ENCODE measurements at regions not wholly inside any gene's neighbourhood (a gene's known extent, or its start where the extent isn't known, plus 50 kb on each side); places are given as distances from the start of the nearest gene placed in this dataset.

GRCh38 chr9:1723522-1724015 is 291.6 kb upstream of the SMARCA2 start:
- no peak for ATAC-seq (ENCODE audit: low FRiP score in 2 of 2)
- H3K4me3 ChIP-seq: no peak overlapping the region
- no peaks in the 10 kb centered on the region for H3K36me3 ChIP-seq
- DNase-seq: no peak
- no peaks in the 10 kb centered on the region for H3K9me3 ChIP-seq
- no peaks in the 10 kb centered on the region for H3K4me1 ChIP-seq
- H3K27ac ChIP-seq: no peak overlapping the region
- 83 to 90% methylated on average over 3 of the region's 3 CpGs for WGBS, 2 donors
- H3K27me3 ChIP-seq: no peaks in the 10 kb centered on the region
- TF ChIP-seq POLR2AphosphoS5 (IDR thresholded peaks at IDR 0.05) (no peak), POLR2A (IDR thresholded peaks at IDR 0.05) (no peak), EP300 (IDR thresholded peaks at IDR 0.05) (no peak)
- TF ChIP-seq, protein P1, sequence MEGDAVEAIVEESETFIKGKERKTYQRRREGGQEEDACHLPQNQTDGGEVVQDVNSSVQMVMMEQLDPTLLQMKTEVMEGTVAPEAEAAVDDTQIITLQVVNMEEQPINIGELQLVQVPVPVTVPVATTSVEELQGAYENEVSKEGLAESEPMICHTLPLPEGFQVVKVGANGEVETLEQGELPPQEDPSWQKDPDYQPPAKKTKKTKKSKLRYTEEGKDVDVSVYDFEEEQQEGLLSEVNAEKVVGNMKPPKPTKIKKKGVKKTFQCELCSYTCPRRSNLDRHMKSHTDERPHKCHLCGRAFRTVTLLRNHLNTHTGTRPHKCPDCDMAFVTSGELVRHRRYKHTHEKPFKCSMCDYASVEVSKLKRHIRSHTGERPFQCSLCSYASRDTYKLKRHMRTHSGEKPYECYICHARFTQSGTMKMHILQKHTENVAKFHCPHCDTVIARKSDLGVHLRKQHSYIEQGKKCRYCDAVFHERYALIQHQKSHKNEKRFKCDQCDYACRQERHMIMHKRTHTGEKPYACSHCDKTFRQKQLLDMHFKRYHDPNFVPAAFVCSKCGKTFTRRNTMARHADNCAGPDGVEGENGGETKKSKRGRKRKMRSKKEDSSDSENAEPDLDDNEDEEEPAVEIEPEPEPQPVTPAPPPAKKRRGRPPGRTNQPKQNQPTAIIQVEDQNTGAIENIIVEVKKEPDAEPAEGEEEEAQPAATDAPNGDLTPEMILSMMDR (IDR thresholded peaks at IDR 0.05): no peak

DNA sequence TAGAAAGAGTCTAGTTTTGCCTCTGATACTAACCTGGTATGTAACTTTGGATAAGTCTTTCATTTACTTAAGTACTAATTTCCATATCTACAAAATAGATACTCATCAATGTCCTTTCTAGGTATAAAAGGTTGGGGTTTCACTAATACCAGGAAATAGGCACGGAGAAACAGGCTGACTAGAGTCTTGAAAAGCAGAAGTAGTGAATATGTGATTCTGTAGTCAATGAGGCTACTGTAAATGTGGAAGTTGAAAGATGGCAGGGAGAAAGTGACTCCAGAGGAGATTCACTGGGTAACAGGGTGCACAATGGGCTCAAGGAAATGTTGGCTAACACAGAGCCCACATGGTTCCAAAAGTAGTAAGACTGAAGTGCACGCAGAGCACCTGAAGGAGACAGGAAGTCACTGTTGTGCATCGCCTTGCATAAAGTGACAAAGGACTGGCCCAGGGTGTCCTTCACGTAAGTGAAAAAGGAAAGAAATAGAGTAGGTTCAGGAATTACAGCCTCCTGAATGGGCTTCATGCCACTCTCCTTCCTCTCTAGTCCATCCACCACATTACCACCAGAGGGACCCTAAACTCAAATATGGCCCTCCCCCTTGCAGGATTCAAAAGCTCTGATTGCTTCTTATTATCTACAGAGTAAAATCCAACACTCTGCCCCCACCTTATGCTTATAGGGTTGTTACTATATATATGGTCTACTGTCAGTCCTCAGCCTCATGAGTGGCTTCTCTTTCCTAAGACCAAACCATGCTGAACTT is 288.0 kb upstream of the SMARCA2 start:
- DNase-seq (no peak), ATAC-seq (ENCODE audit: low FRiP score in 2 of 2) (no peak)
- 72 to 75% methylated on average over 4 of the region's 4 CpGs for WGBS, 2 donors
- H3K27me3 ChIP-seq: no peaks in the 10 kb centered on the region
- H3K4me1 ChIP-seq: no peaks in the 10 kb centered on the region
- H3K36me3 ChIP-seq: no peaks in the 10 kb centered on the region
- no peak for TF ChIP-seq POLR2AphosphoS5 (IDR thresholded peaks at IDR 0.05)
- no peak for TF ChIP-seq POLR2A (IDR thresholded peaks at IDR 0.05)
- TF ChIP-seq, protein P1 (IDR thresholded peaks at IDR 0.05): no peak
- TF ChIP-seq EP300 (IDR thresholded peaks at IDR 0.05): no peak
- H3K4me3 ChIP-seq: no peak overlapping the region
- no peak overlapping the region for H3K27ac ChIP-seq
- no peaks in the 10 kb centered on the region for H3K9me3 ChIP-seq

DNA sequence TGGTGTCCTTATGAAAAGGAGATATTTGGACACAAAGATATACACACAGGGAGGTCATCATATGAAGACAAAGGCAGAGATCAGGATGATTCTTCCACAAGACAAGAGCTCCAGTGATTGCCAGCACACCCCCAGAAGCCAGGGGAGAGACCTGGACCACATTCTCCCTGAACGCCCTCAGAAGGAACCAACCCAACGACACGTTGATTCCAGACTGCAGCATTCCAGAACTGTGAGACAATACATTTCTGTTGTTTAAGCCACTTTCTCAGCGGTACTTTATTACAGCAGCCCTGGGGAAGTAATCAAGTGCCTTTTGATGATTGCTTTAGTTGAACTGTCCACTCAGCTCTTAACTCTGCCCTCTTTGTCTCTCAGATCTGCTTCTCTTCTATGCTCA is 285.5 kb upstream of the SMARCA2 start:
- no peaks in the 10 kb centered on the region for H3K4me1 ChIP-seq
- WGBS, 2 donors: 59 to 64% methylated on average over 3 to 4 of the region's 4 CpGs
- H3K27ac ChIP-seq: no peak overlapping the region
- DNase-seq (no peak), ATAC-seq (ENCODE audit: low FRiP score in 2 of 2) (no peak)
- TF ChIP-seq POLR2AphosphoS5 (IDR thresholded peaks at IDR 0.05) (no peak), EP300 (IDR thresholded peaks at IDR 0.05) (no peak), POLR2A (IDR thresholded peaks at IDR 0.05) (no peak)
- TF ChIP-seq, protein P1 (IDR thresholded peaks at IDR 0.05): no peak
- H3K4me3 ChIP-seq: no peak overlapping the region
- H3K27me3 ChIP-seq: no peaks in the 10 kb centered on the region
- no peaks in the 10 kb centered on the region for H3K9me3 ChIP-seq
- no peaks in the 10 kb centered on the region for H3K36me3 ChIP-seq

GRCh38 chr9:1732670-1733069 is 282.5 kb upstream of the SMARCA2 start:
- Histone ChIP-seq H3K4me1 (no peaks in the 10 kb centered on the region), H3K27ac (no peak overlapping the region), H3K9me3 (no peaks in the 10 kb centered on the region), H3K27me3 (no peaks in the 10 kb centered on the region), H3K36me3 (no peaks in the 10 kb centered on the region), H3K4me3 (no peak overlapping the region)
- ATAC-seq (ENCODE audit: low FRiP score in 2 of 2) (no peak), DNase-seq (no peak)
- TF ChIP-seq, protein P1 (IDR thresholded peaks at IDR 0.05): no peak
- TF ChIP-seq EP300 (IDR thresholded peaks at IDR 0.05) (no peak), POLR2AphosphoS5 (IDR thresholded peaks at IDR 0.05) (no peak), POLR2A (IDR thresholded peaks at IDR 0.05) (no peak)
- WGBS, 2 donors: 43% methylated on average over 4 of the region's 4 CpGs
